Cardiac muscle cell (in vitro differentiated cells and primary cell): ENCODE measurements at regions not wholly inside any gene's neighbourhood (a gene's known extent, or its start where the extent isn't known, plus 50 kb on each side); places are given as distances from the start of the nearest gene placed in this dataset.

Experiments
- DNase-seq, 2 donors: peaks; one replicate each; pipeline versions ENCODE4 v3.0.0 to v3.0.0-alpha.2; 2010 to 2017; ENCODE audit warnings: low read depth in 1 of 2, low spot score in 1 of 2
- H3K27ac ChIP-seq: fragments of 200-600 bp; sonication (generic); 2 replicates; pipeline ENCODE4 v1.5.1; 2016
- H3K27me3 ChIP-seq: fragments of 200-600 bp; sonication (generic); 2 replicates; pipeline ENCODE4 v1.6.0; 2016; ENCODE audit warnings: control low read depth
- H3K36me3 ChIP-seq: fragments of 200-600 bp; sonication (generic); 2 replicates; pipeline ENCODE4 v1.5.1; 2016; ENCODE audit warnings: control low read depth
- H3K4me1 ChIP-seq: fragments of 200-600 bp; sonication (generic); 2 replicates; pipeline ENCODE4 v1.8.1; 2017; ENCODE audit warnings: low read depth, mild to moderate bottlenecking, mixed run types
- H3K4me3 ChIP-seq: fragments of 200-600 bp; sonication (generic); 2 replicates; pipeline ENCODE4 v1.5.1; 2016; ENCODE audit warnings: mild to moderate bottlenecking
- H3K9me3 ChIP-seq: fragments of 200-600 bp; sonication (generic); 2 replicates; pipeline ENCODE4 v1.5.1; 2017; ENCODE audit warnings: low read depth, mild to moderate bottlenecking, control low read depth
- TF ChIP-seq, protein P1 (sequence below): IDR thresholded peaks from 2 replicates; pipeline ENCODE4 v1.5.1; 2012; ENCODE audit warnings: low read depth, mild to moderate bottlenecking, low read length

GRCh38 chr17:69880591-69881112, 194.4 kb upstream of the KCNJ16 start:
- TF ChIP-seq, protein P1, sequence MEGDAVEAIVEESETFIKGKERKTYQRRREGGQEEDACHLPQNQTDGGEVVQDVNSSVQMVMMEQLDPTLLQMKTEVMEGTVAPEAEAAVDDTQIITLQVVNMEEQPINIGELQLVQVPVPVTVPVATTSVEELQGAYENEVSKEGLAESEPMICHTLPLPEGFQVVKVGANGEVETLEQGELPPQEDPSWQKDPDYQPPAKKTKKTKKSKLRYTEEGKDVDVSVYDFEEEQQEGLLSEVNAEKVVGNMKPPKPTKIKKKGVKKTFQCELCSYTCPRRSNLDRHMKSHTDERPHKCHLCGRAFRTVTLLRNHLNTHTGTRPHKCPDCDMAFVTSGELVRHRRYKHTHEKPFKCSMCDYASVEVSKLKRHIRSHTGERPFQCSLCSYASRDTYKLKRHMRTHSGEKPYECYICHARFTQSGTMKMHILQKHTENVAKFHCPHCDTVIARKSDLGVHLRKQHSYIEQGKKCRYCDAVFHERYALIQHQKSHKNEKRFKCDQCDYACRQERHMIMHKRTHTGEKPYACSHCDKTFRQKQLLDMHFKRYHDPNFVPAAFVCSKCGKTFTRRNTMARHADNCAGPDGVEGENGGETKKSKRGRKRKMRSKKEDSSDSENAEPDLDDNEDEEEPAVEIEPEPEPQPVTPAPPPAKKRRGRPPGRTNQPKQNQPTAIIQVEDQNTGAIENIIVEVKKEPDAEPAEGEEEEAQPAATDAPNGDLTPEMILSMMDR, result no peak

GRCh38 chr17:69882281-69882680, 192.7 kb upstream of the KCNJ16 start:
- TF ChIP-seq, protein P1, result no peak
- no peaks in the 10 kb centered on the region for H3K27me3 ChIP-seq
- H3K36me3 ChIP-seq, result no peaks in the 10 kb centered on the region
- H3K27ac ChIP-seq, result no peak overlapping the region
- no peak overlapping the region for H3K4me3 ChIP-seq
- H3K4me1 ChIP-seq, result no peaks in the 10 kb centered on the region
- no peak for DNase-seq
- no peaks in the 10 kb centered on the region for H3K9me3 ChIP-seq

More at GRCh38 chr17:69880591-69881112, 194.4 kb upstream of the KCNJ16 start:
- H3K4me3 ChIP-seq, result no peak overlapping the region
- H3K4me1 ChIP-seq, result no peaks in the 10 kb centered on the region
- H3K36me3 ChIP-seq, result no peaks in the 10 kb centered on the region
- no peak overlapping the region for H3K27ac ChIP-seq
- no peak for DNase-seq
- no peaks in the 10 kb centered on the region for H3K27me3 ChIP-seq
- no peaks in the 10 kb centered on the region for H3K9me3 ChIP-seq

- Histone ChIP-seq H3K9me3 (no peaks in the 10 kb centered on the region), H3K4me3 (no peak overlapping the region), H3K36me3 (no peaks in the 10 kb centered on the region), H3K4me1 (no peaks in the 10 kb centered on the region), H3K27ac (no peak overlapping the region), H3K27me3 (no peaks in the 10 kb centered on the region)
- DNase-seq, result no peak
- TF ChIP-seq, protein P1, result no peak
Measured at GRCh38 chr17:69883120-69883519, 191.9 kb upstream of the KCNJ16 start.

DNA sequence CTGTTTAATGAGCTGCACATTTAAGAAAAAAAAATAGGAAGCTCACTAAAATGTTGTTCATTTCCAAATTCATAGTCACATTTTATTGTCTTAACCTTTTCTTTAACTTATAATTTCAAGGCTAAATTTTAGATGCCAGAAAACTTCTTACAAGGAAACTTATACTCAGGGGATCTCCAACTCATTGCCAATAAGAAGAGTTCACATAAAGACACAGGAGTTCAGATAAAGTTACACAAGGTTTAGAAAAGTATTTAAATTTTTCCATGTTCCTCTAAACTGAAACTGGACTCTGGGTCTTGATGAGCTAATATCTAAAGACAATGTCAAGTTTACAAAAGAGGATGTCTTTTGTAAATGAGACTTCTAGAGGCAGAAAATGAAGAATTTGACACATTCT, 190.7 kb upstream of the KCNJ16 start:
- H3K27me3 ChIP-seq, result no peaks in the 10 kb centered on the region
- DNase-seq, result no peak
- H3K4me3 ChIP-seq, result no peak overlapping the region
- no peaks in the 10 kb centered on the region for H3K9me3 ChIP-seq
- TF ChIP-seq, protein P1, result no peak
- H3K4me1 ChIP-seq, result no peaks in the 10 kb centered on the region
- no peaks in the 10 kb centered on the region for H3K36me3 ChIP-seq
- H3K27ac ChIP-seq, result no peak overlapping the region

- TF ChIP-seq, protein P1, result no peak
- Histone ChIP-seq H3K4me3 (no peak overlapping the region), H3K27ac (no peak overlapping the region), H3K27me3 (no peaks in the 10 kb centered on the region), H3K4me1 (no peaks in the 10 kb centered on the region), H3K36me3 (no peaks in the 10 kb centered on the region), H3K9me3 (no peaks in the 10 kb centered on the region)
- DNase-seq, result no peak
Measured at GRCh38 chr17:69884846-69885245, 190.2 kb upstream of the KCNJ16 start.

DNA sequence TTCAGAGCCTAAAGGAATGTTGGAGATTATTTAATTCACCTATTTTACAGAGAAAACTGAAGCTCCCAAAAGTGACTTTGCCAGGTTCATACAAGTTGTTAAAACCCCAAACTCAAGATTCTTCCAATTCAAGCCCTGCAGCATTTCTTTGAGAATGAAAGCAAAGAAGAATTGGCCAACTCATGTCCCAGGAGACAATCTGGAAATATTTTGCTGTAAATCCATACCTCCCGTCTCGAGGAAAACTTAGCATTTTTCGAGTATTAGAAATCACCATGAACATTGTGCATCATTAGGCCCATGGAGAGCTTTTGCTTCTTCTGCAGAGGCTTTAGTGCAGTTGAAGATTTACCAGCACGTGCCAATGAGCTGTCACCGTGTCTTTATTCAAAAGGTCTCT, 176.4 kb upstream of the KCNJ16 start:
- no peak overlapping the region for H3K4me3 ChIP-seq
- H3K4me1 ChIP-seq, result no peaks in the 10 kb centered on the region
- TF ChIP-seq, protein P1, result no peak
- no peaks in the 10 kb centered on the region for H3K36me3 ChIP-seq
- H3K27me3 ChIP-seq, result no peaks in the 10 kb centered on the region
- peak in 1 of 2 donors; percentile 16 for DNase-seq
- H3K27ac ChIP-seq, result no peak overlapping the region
- no peaks in the 10 kb centered on the region for H3K9me3 ChIP-seq
